Lung microvascular endothelial cell (primary cell): ENCODE measurements at regions not wholly inside any gene's neighbourhood (a gene's known extent, or its start where the extent isn't known, plus 50 kb on each side); places are given as distances from the start of the nearest gene placed in this dataset.
A peak's percentile ranks its signal among the peaks of the same experiment; 100 is the strongest.
"Not testable (repeated sequence)": the region's sequence is repeated elsewhere in the genome, so short reads cannot be mapped to it uniquely, and the experiment has no call there.

Experiments
- DNase-seq, 2 donors: peaks; one replicate each; pipeline versions ENCODE4 v3.0.0 to v3.0.0-alpha.2; 2010; ENCODE audit warnings: low read depth in 2 of 2

GRCh38 chr1:70490153-70490552 is 79.1 kb downstream of the CTH start:
- no peak for DNase-seq

GRCh38 chr1:70495370-70495769 is 84.3 kb downstream of the CTH start:
- DNase-seq, result no peak

GRCh38 chr1:70496181-70496580 is 85.1 kb downstream of the CTH start:
- DNase-seq, result no peak

DNA sequence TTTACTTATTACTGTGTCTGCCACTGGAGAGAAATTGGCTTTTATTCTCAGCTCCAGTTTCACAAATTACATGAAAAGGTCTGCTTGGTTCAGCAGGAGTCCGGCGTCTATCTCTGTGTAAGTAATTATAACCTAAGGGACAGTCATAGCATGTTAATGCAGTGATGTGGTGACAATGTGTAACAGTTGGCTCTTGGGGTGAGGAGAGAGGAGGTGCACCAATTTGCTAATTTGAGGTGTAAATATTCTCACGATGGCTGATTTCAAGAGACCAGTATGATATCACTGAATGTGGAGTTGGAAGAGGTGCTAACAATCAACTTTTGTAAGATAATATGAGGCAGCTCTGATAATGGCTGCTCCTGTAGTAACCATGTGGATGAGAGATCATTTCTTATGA is 86.1 kb downstream of the CTH start:
- DNase-seq, result no peak

- DNase-seq, result no peak
Observed at GRCh38 chr1:70498666-70499065, 87.6 kb downstream of the CTH start.

DNA sequence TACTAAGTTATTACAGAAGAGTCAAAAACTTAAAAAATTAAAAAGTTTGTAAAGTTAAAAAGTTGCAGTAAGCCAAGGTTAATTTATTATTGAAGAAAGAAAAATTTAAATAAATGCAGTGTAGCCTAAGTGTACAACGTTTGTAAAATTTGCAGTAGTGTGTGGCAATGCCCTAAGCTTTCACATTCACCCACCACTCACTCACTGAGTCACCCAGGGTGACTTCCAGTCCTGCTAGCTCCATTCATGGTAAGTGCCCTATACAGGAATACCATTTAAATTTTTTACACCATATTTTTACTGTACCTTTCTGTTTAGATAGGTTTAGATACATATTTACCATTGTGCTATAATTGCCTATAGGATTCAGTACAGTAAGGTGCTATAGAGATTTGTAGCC is 88.6 kb downstream of the CTH start:
- DNase-seq, result no peak

GRCh38 chr1:70503358-70503757 is 92.3 kb downstream of the CTH start:
- DNase-seq, result no peak

DNA sequence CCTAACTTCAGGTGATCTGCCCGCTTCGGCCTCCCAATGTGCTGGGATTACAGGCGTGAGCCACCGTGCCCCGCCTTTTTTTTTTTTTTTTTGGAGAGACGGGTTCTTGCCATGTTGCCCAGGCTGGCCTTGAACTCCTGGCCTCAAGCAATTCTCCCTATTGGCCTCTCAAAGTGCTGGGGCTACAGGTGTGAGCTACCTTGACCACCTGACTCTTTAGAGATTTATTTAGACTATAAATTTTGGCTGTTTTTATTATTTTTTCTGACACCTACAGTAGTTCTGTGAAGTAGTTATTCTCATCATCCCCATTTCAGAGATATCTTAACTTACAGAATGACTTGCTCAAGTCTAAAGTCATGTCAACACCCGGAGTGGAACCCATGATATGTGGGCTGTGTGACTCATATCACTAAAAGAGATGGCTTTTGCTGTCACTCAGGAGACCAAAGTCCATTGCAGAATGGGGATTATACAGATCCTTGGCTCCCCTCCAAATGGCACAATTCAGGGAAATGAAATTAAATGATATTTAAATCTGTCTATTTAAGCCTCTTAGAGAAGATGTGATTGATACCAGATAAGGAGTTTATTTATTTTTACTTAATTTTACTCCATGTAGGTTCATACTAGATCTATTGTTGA is 93.2 kb downstream of the CTH start:
- DNase-seq, result peak in 1 of 2 donors; percentile 9

DNA sequence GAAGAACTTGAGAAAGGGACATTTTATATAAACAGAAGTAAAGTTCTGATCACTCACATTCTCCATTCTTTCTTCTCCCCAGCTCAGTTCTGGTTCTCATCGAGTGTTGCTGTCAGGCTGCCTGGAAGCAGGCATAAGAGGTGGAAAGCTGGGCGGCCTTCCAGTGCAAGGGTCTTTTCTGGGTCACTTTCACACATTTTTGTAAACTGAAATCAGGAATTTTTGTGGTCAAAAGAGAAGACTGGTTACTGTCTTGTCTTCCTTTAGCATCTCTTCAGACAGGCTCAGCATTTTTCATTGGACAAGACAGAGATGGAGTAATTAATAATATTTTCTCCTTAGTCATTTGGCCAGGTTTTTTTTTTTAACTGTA is 93.7 kb downstream of the CTH start:
- DNase-seq, result no peak

DNA sequence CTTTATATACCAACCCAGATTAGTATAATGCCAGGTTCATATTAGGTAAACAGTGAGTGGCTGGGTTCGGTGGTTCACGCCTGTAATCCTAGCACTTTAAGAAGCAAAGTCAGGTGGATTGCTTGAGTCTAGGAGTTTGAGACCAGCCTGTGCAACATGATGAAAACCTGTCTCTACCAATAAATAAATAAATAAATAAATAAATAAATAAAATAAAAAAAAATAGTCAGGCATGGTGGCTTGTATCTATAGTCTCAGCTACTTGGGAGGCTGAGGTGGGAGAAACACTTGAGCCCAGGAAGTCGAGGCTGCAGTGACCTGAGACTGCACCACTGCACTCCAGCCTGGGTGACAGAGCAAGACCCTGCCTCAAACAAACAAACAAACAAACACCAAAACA is 96.9 kb downstream of the CTH start:
- DNase-seq, result not testable (repeated sequence)

GRCh38 chr1:70509996-70510876 is 99.2 kb downstream of the CTH start:
- DNase-seq, result peak; percentile 67 to 88

GRCh38 chr1:70517444-70517843 is 106.4 kb downstream of the CTH start:
- DNase-seq, result no peak

GRCh38 chr1:70518106-70518505 is 107.0 kb downstream of the CTH start:
- DNase-seq, result no peak

GRCh38 chr1:70528590-70529333 is 117.7 kb downstream of the CTH start:
- peak; percentile 26 to 34 for DNase-seq

DNA sequence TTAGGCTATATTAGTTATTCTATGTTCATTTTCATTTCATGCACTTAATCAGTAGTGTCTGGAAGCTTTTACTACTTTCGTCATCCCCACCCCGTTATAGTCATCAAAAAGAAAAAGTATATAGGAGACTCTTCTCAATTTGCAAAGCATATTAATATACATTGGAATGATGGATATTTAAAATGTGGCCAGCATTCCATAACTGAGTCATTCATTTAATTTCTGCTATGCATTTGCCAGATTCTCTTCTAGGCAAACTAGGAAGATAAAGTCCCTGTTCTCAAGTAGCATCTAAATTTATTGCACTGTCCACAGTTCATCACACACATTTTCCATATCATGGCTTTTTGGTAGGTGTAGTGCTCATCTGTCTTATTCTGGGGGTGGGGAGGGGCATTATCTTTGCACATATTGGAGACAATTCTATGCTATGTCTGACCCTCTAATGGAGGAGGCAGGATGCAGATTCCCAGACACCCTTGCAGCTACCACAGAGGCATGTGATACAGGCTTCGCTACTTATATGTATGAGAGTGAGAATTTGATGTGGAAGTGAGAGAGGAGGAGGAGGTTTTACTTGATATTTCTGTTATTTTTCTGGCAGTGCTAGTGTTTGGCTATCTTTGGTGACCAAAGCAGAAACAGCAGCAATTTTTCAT is 125.8 kb downstream of the CTH start:
- no peak for DNase-seq

- no peak for DNase-seq
Observed at GRCh38 chr1:70537788-70538187, 126.7 kb downstream of the CTH start.

DNA sequence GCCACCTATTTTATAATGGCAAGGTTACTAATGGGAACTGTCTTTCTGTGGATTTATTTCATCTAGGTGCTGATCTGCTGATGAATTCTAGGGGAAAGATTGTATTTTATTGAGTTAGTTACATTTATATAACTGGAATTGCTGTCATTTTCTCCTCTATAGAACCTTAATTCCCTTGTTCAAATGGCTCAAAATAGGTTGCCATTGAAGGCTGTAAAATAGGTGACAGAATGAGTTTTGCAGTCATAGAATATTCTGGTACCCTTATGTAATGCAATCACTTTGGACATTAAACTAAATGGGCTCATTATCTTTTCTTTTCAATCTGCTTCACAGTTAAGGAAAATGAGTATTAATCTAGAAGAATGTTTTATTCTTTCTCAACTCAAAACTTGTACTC is 131.0 kb downstream of the CTH start:
- no peak for DNase-seq

DNA sequence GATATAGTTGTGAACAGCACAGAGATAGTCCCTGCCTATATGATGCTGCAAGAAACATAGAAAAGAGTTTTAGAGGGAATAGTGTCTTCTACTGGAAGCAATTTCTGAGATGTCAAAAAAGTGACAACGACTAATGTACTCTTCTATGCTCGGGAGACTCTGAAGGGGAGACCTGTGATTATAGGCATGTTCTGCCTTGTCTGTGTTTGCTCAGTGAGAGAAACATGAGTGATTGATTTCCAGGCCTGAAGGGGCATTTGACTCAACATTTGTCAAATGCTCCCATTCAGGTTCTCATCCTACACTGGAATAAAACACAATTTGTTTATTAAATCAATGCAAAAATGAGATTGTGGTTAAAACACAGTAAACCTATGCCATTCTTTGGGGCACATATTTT is 131.8 kb downstream of the CTH start:
- DNase-seq, result no peak

DNA sequence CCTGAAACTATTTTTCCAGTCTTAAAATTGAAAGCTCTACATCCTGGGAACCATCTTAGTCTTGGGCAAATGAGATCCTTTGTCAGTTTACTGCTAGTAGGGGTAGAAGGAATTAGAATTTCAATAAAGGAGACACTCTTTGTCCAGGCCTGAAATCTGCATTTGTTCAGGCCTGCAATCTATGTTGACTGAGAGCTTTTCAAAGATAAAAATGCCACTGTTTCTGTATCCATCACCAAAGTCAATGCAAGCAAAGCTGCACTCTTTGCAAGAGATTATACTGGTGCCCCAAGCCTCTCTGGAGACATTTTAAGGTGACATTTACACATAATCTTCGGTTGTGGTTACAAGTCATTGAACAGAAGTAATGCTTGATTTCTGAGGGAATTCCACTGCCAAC is 135.7 kb downstream of the CTH start:
- DNase-seq, result no peak

GRCh38 chr1:70552662-70553566 is 141.8 kb downstream of the CTH start:
- no peak for DNase-seq

DNA sequence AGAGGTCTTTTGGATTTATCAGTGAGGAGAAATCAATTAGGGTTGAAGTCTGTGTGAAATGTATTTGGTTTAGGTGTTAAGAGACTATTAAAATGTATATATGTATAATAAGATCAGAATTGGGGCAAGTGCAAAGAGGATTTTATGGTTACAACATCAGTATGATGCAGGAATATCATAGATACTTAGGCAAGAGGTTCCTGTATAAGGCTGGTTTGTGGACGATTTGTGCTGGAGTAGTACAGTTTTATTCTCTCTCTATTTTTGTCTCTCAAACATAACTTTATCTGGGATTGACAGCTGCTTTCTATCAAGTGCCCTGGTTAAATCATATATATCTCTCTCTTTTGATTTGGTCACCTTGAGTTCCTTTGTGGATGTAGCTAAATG is 142.5 kb downstream of the CTH start:
- no peak for DNase-seq
